GM19455 (cell line): ENCODE measurements at regions not wholly inside any gene's neighbourhood (a gene's known extent, or its start where the extent isn't known, plus 50 kb on each side); places are given as distances from the start of the nearest gene placed in this dataset.
"Not testable (repeated sequence)": the region's sequence is repeated elsewhere in the genome, so short reads cannot be mapped to it uniquely, and the experiment has no call there.

ENCODE experiments used
- ATAC-seq: cut with Tn5 transposase; IDR thresholded peaks from one replicate; pipeline ENCODE4 v1.9.1; 2021; ENCODE audit not compliant: unreplicated experiment

- ATAC-seq, result no peak
Measured at GRCh38 chr1:199858171-199858570, 169.3 kb upstream of the NR5A2 start.

- ATAC-seq, result no peak
Measured at GRCh38 chr1:199858856-199859255, 168.7 kb upstream of the NR5A2 start.

- no peak for ATAC-seq
Measured at GRCh38 chr1:199859491-199859933, 168.0 kb upstream of the NR5A2 start.

- no peak for ATAC-seq
Measured at GRCh38 chr1:199861020-199861795, 166.3 kb upstream of the NR5A2 start.

- ATAC-seq, result no peak
Measured at GRCh38 chr1:199862047-199862446, 165.5 kb upstream of the NR5A2 start.

GRCh38 chr1:199866210-199866617 is 161.3 kb upstream of the NR5A2 start:
- no peak for ATAC-seq

GRCh38 chr1:199867601-199868000 is 159.9 kb upstream of the NR5A2 start:
- no peak for ATAC-seq

GRCh38 chr1:199868777-199869176 is 158.7 kb upstream of the NR5A2 start:
- no peak for ATAC-seq

- no peak for ATAC-seq
Measured at GRCh38 chr1:199875337-199875736, 152.2 kb upstream of the NR5A2 start.

- ATAC-seq, result no peak
Measured at GRCh38 chr1:199875856-199876255, 151.7 kb upstream of the NR5A2 start.

- no peak for ATAC-seq
Measured at GRCh38 chr1:199877526-199878384, 149.8 kb upstream of the NR5A2 start.

- no peak for ATAC-seq
Measured at GRCh38 chr1:199878823-199879222, 148.7 kb upstream of the NR5A2 start.

GRCh38 chr1:199898654-199899053 is 128.9 kb upstream of the NR5A2 start:
- ATAC-seq, result no peak

GRCh38 chr1:199901341-199901740 is 126.2 kb upstream of the NR5A2 start:
- ATAC-seq, result no peak

- ATAC-seq, result no peak
Measured at GRCh38 chr1:199907361-199907760, 120.1 kb upstream of the NR5A2 start.

GRCh38 chr1:199909137-199909536 is 118.4 kb upstream of the NR5A2 start:
- no peak for ATAC-seq

- no peak for ATAC-seq
Measured at GRCh38 chr1:199913318-199913717, 114.2 kb upstream of the NR5A2 start.

- ATAC-seq, result no peak
Measured at GRCh38 chr1:199914546-199914945, 113.0 kb upstream of the NR5A2 start.

- ATAC-seq, result no peak
Measured at GRCh38 chr1:199918196-199918769, 109.2 kb upstream of the NR5A2 start.

GRCh38 chr1:199920635-199921034 is 106.9 kb upstream of the NR5A2 start:
- no peak for ATAC-seq

GRCh38 chr1:199929556-199929955 is 98.0 kb upstream of the NR5A2 start:
- no peak for ATAC-seq

GRCh38 chr1:199930067-199930466 is 97.4 kb upstream of the NR5A2 start:
- not testable (repeated sequence) for ATAC-seq
